Fibroblast of villous mesenchyme (primary cell): ENCODE measurements at regions not wholly inside any gene's neighbourhood (a gene's known extent, or its start where the extent isn't known, plus 50 kb on each side); places are given as distances from the start of the nearest gene placed in this dataset.

Experiments used
- DNase-seq: peaks from one replicate; pipeline ENCODE4 v3.0.0-alpha.2; 2010; ENCODE audit warnings: low read depth
- H3K4me3 ChIP-seq: 2 replicates; pipeline ENCODE4 v1.5.1; 2011; ENCODE audit warnings: low read depth, mild to moderate bottlenecking, low read length
- CTCF ChIP-seq: IDR thresholded peaks from 2 replicates; pipeline ENCODE4 v1.5.1; 2012; ENCODE audit warnings: low read depth, mild to moderate bottlenecking, low read length; ENCODE audit not compliant: insufficient read depth

- H3K4me3 ChIP-seq, result no peak overlapping the region
- no peak for TF ChIP-seq CTCF
- no peak for DNase-seq
Observed at GRCh38 chr5:156199045-156199444, 127.9 kb upstream of the SGCD start.

GRCh38 chr5:156200938-156201787, 125.8 kb upstream of the SGCD start:
- no peak for TF ChIP-seq CTCF
- DNase-seq, result no peak
- no peak overlapping the region for H3K4me3 ChIP-seq

- no peak overlapping the region for H3K4me3 ChIP-seq
Observed at GRCh38 chr5:156201788-156202403, 125.1 kb upstream of the SGCD start.

GRCh38 chr5:156208271-156208670, 118.7 kb upstream of the SGCD start:
- DNase-seq, result peak; percentile 1
- H3K4me3 ChIP-seq, result no peak overlapping the region
- no peak for TF ChIP-seq CTCF

More at GRCh38 chr5:156201788-156202403, 125.1 kb upstream of the SGCD start:
- peak; percentile 14 for DNase-seq
- no peak for TF ChIP-seq CTCF

GRCh38 chr5:156218367-156219158, 108.4 kb upstream of the SGCD start:
- no peak for DNase-seq
- no peak overlapping the region for H3K4me3 ChIP-seq
- TF ChIP-seq CTCF, result no peak

- no peak for TF ChIP-seq CTCF
- no peak for DNase-seq
- no peak overlapping the region for H3K4me3 ChIP-seq
Observed at GRCh38 chr5:156219483-156220005, 107.4 kb upstream of the SGCD start.
